Esophagus muscularis mucosa (tissue), 3 donors: ENCODE measurements at regions not wholly inside any gene's neighbourhood (a gene's known extent, or its start where the extent isn't known, plus 50 kb on each side); places are given as distances from the start of the nearest gene placed in this dataset.

ENCODE experiments used
- CTCF ChIP-seq, 3 experiments: fragments of 200-600 bp in 2 of 3; fragments of 450-650 bp in 1 of 3; sonication (generic) in 2 of 3; IDR thresholded peaks; one replicate each; pipeline ENCODE4 v1.5.1; 2017 to 2019; ENCODE audit warnings: antibody characterized with exemption in 3 of 3, mild to moderate bottlenecking in 2 of 3, moderate library complexity in 1 of 3
- POLR2AphosphoS5 ChIP-seq, 2 donors: sonication (generic); formaldehyde crosslinking; IDR thresholded peaks; one replicate each; pipeline ENCODE4 v1.6.1; 2017; ENCODE audit warnings: antibody characterized with exemption in 2 of 2

GRCh38 chr11:116180806-116181600 is 591.8 kb downstream of the BUD13 start:
- TF ChIP-seq CTCF (IDR thresholded peaks at IDR 0.05) (no peak), POLR2AphosphoS5 (IDR thresholded peaks at IDR 0.05) (no peak)
